ENCODE measurements at regions not wholly inside any gene's neighbourhood (a gene's known extent, or its start where the extent isn't known, plus 50 kb on each side); places are given as distances from the start of the nearest gene placed in this dataset.

GRCh38 chr2:223155956-223156355, 104.0 kb downstream of the KCNE4 start:
- Histone ChIP-seq H2BK15ac (ENCODE audit: low read length) (no peak overlapping the region), H3K4ac (replicated peaks; ENCODE audit: insufficient read length, low read depth, low read length) (no peak overlapping the region), H4K8ac (ENCODE audit: extremely low read depth, insufficient read depth, low read length) (no peak overlapping the region), H4K91ac (replicated peaks; ENCODE audit: insufficient read length, low read length) (no peak overlapping the region), H3K4me2 (ENCODE audit: insufficient read depth in 1 of 2, low read depth in 2 of 2, low read length in 2 of 2) (no peak overlapping the region), H3K27me3 (replicated peaks in 1 of 4; ENCODE audit: control insufficient read depth in 3 of 4, extremely low read depth in 1 of 4, insufficient read depth in 3 of 4, low read length in 3 of 4) (no peaks in the 10 kb centered on the region), H3K79me1 (ENCODE audit: low read depth, low read length) (no peaks in the 10 kb centered on the region), H2BK5ac (ENCODE audit: low read depth, low read length) (no peak overlapping the region), H2BK12ac (ENCODE audit: low read depth, low read length) (no peak overlapping the region), H3K14ac (ENCODE audit: insufficient read length) (no peak overlapping the region), H3K27ac (ENCODE audit: low read depth, low read length) (no peak overlapping the region), H3K79me2 (ENCODE audit: control insufficient read depth in 1 of 2, insufficient read depth in 2 of 2, low read length in 2 of 2) (no peaks in the 10 kb centered on the region), H3K23me2 (ENCODE audit: low read depth, low read length) (no peaks in the 10 kb centered on the region), H4K20me1 (replicated peaks in 1 of 2; ENCODE audit: control insufficient read depth in 1 of 2, insufficient read depth in 2 of 2, low read length in 2 of 2) (no peaks in the 10 kb centered on the region), H3K23ac (ENCODE audit: insufficient read length) (no peak overlapping the region), H3K56ac (replicated peaks; ENCODE audit: insufficient read length, low read depth, low read length) (no peak overlapping the region), H2AK5ac (ENCODE audit: low read depth, low read length) (no peak overlapping the region), H3K4me3 (ENCODE audit: extremely low read depth in 1 of 4, insufficient read depth in 2 of 4, low read depth in 3 of 4, low read length in 4 of 4) (no peak overlapping the region), H3K4me1 (replicated peaks in 1 of 4; ENCODE audit: control insufficient read depth in 3 of 4, insufficient read depth in 4 of 4, low read length in 3 of 4) (no peaks in the 10 kb centered on the region), H4K5ac (ENCODE audit: insufficient read length, low read depth, low read length) (no peak overlapping the region), H3K9ac (replicated peaks in 1 of 4; ENCODE audit: extremely low read depth in 1 of 4, low read depth in 3 of 4, low read length in 3 of 4) (no peak overlapping the region), H3K18ac (ENCODE audit: extremely low read depth, low read length) (no peak overlapping the region), H2BK20ac (ENCODE audit: low read length) (no peak overlapping the region), H2BK120ac (replicated peaks; ENCODE audit: low read depth, low read length) (no peak overlapping the region), H2AFZ (ENCODE audit: low read length) (no peak overlapping the region), H3K36me3 (ENCODE audit: control insufficient read depth in 2 of 4, insufficient read depth in 4 of 4, low read length in 3 of 4) (no peaks in the 10 kb centered on the region), H3K9me3 (ENCODE audit: insufficient read depth in 2 of 2, low read depth in 1 of 2, low read length in 1 of 2) (no peaks in the 10 kb centered on the region)
- FAIRE-seq (no peak), DNase-seq (ENCODE audit: low read depth in 1 of 2, low spot score in 2 of 2) (no peak)
- ChIA-PET CTCF (ENCODE audit: partially characterized antibody) (interaction anchor here (1.3 kb wide), 1 partner anchor 10 kb away, joined by 4 read pairs; no protein-coding TSS in a partner anchor), POLR2A (ENCODE audit: partially characterized antibody) (no interaction called here)
- TF ChIP-seq NRF1 (IDR thresholded peaks at IDR 0.05; ENCODE audit: low read depth, low read length) = no peak
- TF ChIP-seq CHD7 (IDR thresholded peaks at IDR 0.05; ENCODE audit: insufficient replicate concordance, low read length) = no peak

All from H1 (cell line).